SK-N-SH (cell line): ENCODE measurements at regions not wholly inside any gene's neighbourhood (a gene's known extent, or its start where the extent isn't known, plus 50 kb on each side); places are given as distances from the start of the nearest gene placed in this dataset.
"Not testable (repeated sequence)": the region's sequence is repeated elsewhere in the genome, so short reads cannot be mapped to it uniquely, and the experiment has no call there.

Experiments used
- CTCF ChIA-PET: fragments of 300-600, 350-600 bp; formaldehyde crosslinking; extraction: SDS; loops from one replicate; lab custom pipeline; 2021; lab: Yijun Ruan, JAX
- POLR2A ChIA-PET: fragments of 350-600 bp; sonication (Branson Sonifier 250); formaldehyde crosslinking; extraction: SDS; loops from one replicate; lab custom pipeline; 2020; ENCODE audit warnings: antibody characterized with exemption, inconsistent platforms; lab: Yijun Ruan, JAX
- DNase-seq: peaks from one replicate; pipeline ENCODE4 v3.0.0; 2012
- H2AFZ ChIP-seq: fragments of 200-600 bp; sonication (generic); 2 replicates; pipeline ENCODE4 v1.8.1; 2016; ENCODE audit warnings: antibody characterized with exemption, mild to moderate bottlenecking, low read depth
- H3F3A ChIP-seq: fragments of 200-600 bp; sonication (generic); replicated peaks from 2 replicates; pipeline ENCODE3; 2016; ENCODE audit warnings: antibody characterized with exemption, mild to moderate bottlenecking; ENCODE audit not compliant: insufficient read depth
- H3K27ac ChIP-seq, 2 experiments: fragments of 200-500 bp in 1 of 2; fragments of 200-600 bp in 1 of 2; sonication (Bioruptor generic) in 1 of 2; sonication (generic), shearing (Covaris generic) in 1 of 2; 2 replicates each; pipeline versions ENCODE4 v1.5.1 to v1.6.1; 2014 to 2016; ENCODE audit warnings: low read depth in 2 of 2, inconsistent platforms in 1 of 2, low read length in 1 of 2, mild to moderate bottlenecking in 1 of 2, mixed read lengths in 1 of 2
- H3K27me3 ChIP-seq: fragments of 200-600 bp; sonication (generic), shearing (Covaris generic); 2 replicates; pipeline ENCODE4 v1.6.1; 2016; ENCODE audit warnings: mixed run types; ENCODE audit not compliant: insufficient read depth
- H3K36me3 ChIP-seq, 2 experiments: fragments of 200-500 bp in 1 of 2; fragments of 200-600 bp in 1 of 2; sonication (Bioruptor generic) in 1 of 2; sonication (generic) in 1 of 2; replicated peaks in 1 of 2; 2 replicates each; pipeline versions ENCODE3 to v1.5.1; 2014 to 2016; ENCODE audit warnings: low read length in 1 of 2, mild to moderate bottlenecking in 1 of 2; ENCODE audit not compliant: insufficient read depth in 2 of 2, control insufficient read depth in 1 of 2
- H3K4me1 ChIP-seq, 2 experiments: fragments of 200-500 bp in 1 of 2; fragments of 200-600 bp in 1 of 2; sonication (Bioruptor generic) in 1 of 2; sonication (generic), shearing (Covaris generic) in 1 of 2; 2 replicates each; pipeline versions ENCODE4 v1.5.1 to v1.6.1; 2014 to 2016; ENCODE audit warnings: low read depth in 1 of 2, low read length in 1 of 2, mixed run types in 1 of 2; ENCODE audit not compliant: insufficient read depth in 2 of 2, control insufficient read depth in 1 of 2
- H3K4me2 ChIP-seq: fragments of 200-600 bp; sonication (generic), shearing (Covaris generic); 2 replicates; pipeline ENCODE4 v1.6.1; 2017; ENCODE audit warnings: mixed run types
- H3K4me3 ChIP-seq, 2 experiments: fragments of 200-500 bp in 1 of 2; fragments of 200-600 bp in 1 of 2; sonication (Bioruptor generic) in 1 of 2; sonication (generic), shearing (Covaris generic) in 1 of 2; 2 replicates each; pipeline versions ENCODE4 v1.5.1 to v1.8.1; 2014 to 2016; ENCODE audit warnings: low read depth in 2 of 2, inconsistent platforms in 1 of 2, low read length in 1 of 2, mild to moderate bottlenecking in 1 of 2, mixed read lengths in 1 of 2, moderate library complexity in 1 of 2
- H3K79me2 ChIP-seq: fragments of 200-600 bp; sonication (generic); 2 replicates; pipeline ENCODE4 v1.8.1; 2017; ENCODE audit warnings: mild to moderate bottlenecking; ENCODE audit not compliant: insufficient read depth
- H3K9ac ChIP-seq: fragments of 200-600 bp; sonication (generic); 2 replicates; pipeline ENCODE4 v1.6.1; 2017; ENCODE audit warnings: mixed run types
- H3K9me2 ChIP-seq: fragments of 200-600 bp; sonication (generic); 2 replicates; pipeline ENCODE4 v1.6.1; 2017; ENCODE audit warnings: mixed run types
- H3K9me3 ChIP-seq: fragments of 200-600 bp; sonication (generic); 2 replicates; pipeline ENCODE4 v1.6.1; 2017; ENCODE audit warnings: mixed run types, mild to moderate bottlenecking, moderate library complexity
- H4K20me1 ChIP-seq: fragments of 200-600 bp; sonication (generic); 2 replicates; pipeline ENCODE4 v1.6.1; 2017; ENCODE audit warnings: mild to moderate bottlenecking, mixed run types; ENCODE audit not compliant: insufficient read depth
- CHD2 ChIP-seq: fragments of 150-350 bp; IDR thresholded peaks from 2 replicates; pipeline ENCODE4 v1.6.1; 2018; ENCODE audit warnings: low read length; ENCODE audit not compliant: partially characterized antibody
- ELF1 ChIP-seq: IDR thresholded peaks from 2 replicates; pipeline ENCODE4 v1.4.0; 2012
- EZH2phosphoT487 ChIP-seq: fragments of 200-600 bp; sonication (generic); IDR thresholded peaks from 2 replicates; pipeline ENCODE4 v1.6.1; 2017; ENCODE audit warnings: low read depth, mixed run types, mild to moderate bottlenecking, antibody characterized with exemption, moderate library complexity, borderline replicate concordance
- FOSL2 ChIP-seq: IDR thresholded peaks from 2 replicates; pipeline ENCODE4 v1.4.0; 2012; ENCODE audit warnings: low read depth, mild to moderate bottlenecking, moderate library complexity, borderline replicate concordance
- FOXM1 ChIP-seq: IDR thresholded peaks from 2 replicates; pipeline ENCODE4 v1.4.0; 2012; ENCODE audit warnings: low read depth, mild to moderate bottlenecking
- GABPA ChIP-seq: IDR thresholded peaks from 2 replicates; pipeline ENCODE4 v1.4.0; 2012; ENCODE audit warnings: low read depth, mild to moderate bottlenecking
- GATA2 ChIP-seq: sonication (generic); formaldehyde crosslinking; IDR thresholded peaks from 2 replicates; pipeline ENCODE4 v1.5.0; 2020; ENCODE audit warnings: mild to moderate bottlenecking, missing genetic modification reagents
- NRF1 ChIP-seq: IDR thresholded peaks from 2 replicates; pipeline ENCODE4 v1.6.1; 2012; ENCODE audit warnings: low read depth, mild to moderate bottlenecking, low read length
- POLR2AphosphoS5 ChIP-seq: IDR thresholded peaks from 2 replicates; pipeline ENCODE4 v1.6.1; 2012; ENCODE audit warnings: low read depth, low read length
- RAD21 ChIP-seq: IDR thresholded peaks from 2 replicates; pipeline ENCODE4 v1.6.1; 2012; ENCODE audit warnings: mild to moderate bottlenecking, low read length
- RCOR1 ChIP-seq: fragments of 150-350 bp; IDR thresholded peaks from 2 replicates; pipeline ENCODE4 v1.6.1; 2017; ENCODE audit warnings: antibody characterized with exemption, low read length
- RXRA ChIP-seq: IDR thresholded peaks from 2 replicates; pipeline ENCODE4 v1.4.0; 2012; ENCODE audit warnings: low read depth, mild to moderate bottlenecking, borderline replicate concordance
- TAF1 ChIP-seq: IDR thresholded peaks from 2 replicates; pipeline ENCODE4 v1.6.1; 2012; ENCODE audit warnings: low read depth, mild to moderate bottlenecking, low read length, moderate library complexity, borderline replicate concordance
- TEAD4 ChIP-seq: IDR thresholded peaks from 2 replicates; pipeline ENCODE4 v1.4.0; 2012; ENCODE audit warnings: mild to moderate bottlenecking, borderline replicate concordance; ENCODE audit not compliant: insufficient read depth
- WGBS: methylation state at CpG from one replicate; pipeline ENCODE4 v1.1.6; 2017; ENCODE audit warnings: low lambda C conversion rate; 5-methylcytosine and 5-hydroxymethylcytosine counted together
- TF ChIP-seq, protein P1 (sequence below): IDR thresholded peaks from 2 replicates; pipeline ENCODE4 v1.4.0; 2012; ENCODE audit warnings: low read depth, borderline replicate concordance

DNA sequence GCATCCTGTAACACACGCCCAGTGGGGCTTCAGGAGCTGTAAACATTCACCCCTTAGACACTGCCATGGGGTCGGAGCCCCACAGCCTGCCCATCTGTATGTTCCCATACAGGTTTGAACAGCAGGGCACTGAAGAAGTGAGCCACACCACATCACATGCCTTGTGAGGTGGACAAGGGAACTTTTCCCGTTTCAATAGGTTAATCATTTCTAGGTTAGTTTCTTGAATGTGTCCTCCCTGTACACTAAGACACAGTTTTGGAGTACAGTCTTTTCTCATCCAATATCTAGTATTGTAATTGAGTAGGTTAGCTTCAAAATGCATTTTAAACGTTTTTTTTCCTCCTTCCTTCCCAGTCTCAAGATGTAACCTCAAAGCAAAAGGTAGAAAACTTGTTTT lies 700.2 kb upstream of the PCDH20 start:
- no peak for DNase-seq
- H3K4me2 ChIP-seq, result no peak overlapping the region
- H3F3A ChIP-seq, result no peaks in the 10 kb centered on the region

GRCh38 chr13:62113179-62113578 lies 697.5 kb upstream of the PCDH20 start:
- POLR2A ChIA-PET, result no interaction called here
- H3K27me3 ChIP-seq, result no peaks in the 10 kb centered on the region

More for the DNA sequence above, 700.2 kb upstream of the PCDH20 start:
- Histone ChIP-seq H4K20me1 (no peaks in the 10 kb centered on the region), H3K9me2 (no peaks in the 10 kb centered on the region), H3K4me3 (no peak overlapping the region), H3K27me3 (no peaks in the 10 kb centered on the region), H2AFZ (no peak overlapping the region), H3K9ac (no peak overlapping the region), H3K9me3 (no peaks in the 10 kb centered on the region), H3K79me2 (no peaks in the 10 kb centered on the region), H3K27ac (no peak overlapping the region), H3K4me1 (no peaks in the 10 kb centered on the region; a peak in 1 of 4 replicates)
- CTCF ChIA-PET, result no interaction called here
- 20% methylated on average over 4 of the region's 4 CpGs for WGBS
- TF ChIP-seq GABPA (no peak), RAD21 (no peak), TEAD4 (no peak), TAF1 (no peak), FOSL2 (no peak), FOXM1 (no peak)
- TF ChIP-seq, all 33 proteins: peak for 0
- no peaks in the 10 kb centered on the region for H3K36me3 ChIP-seq
- POLR2A ChIA-PET, result no interaction called here

GRCh38 chr13:62110079-62110478 lies 694.4 kb upstream of the PCDH20 start:
- 0 out of 2 replicates have a peak, but pooled peaks cover 5% of the 10 kb centered on the region for H3K9me3 ChIP-seq
- H3K79me2 ChIP-seq, result no peaks in the 10 kb centered on the region
- no peak overlapping the region for H2AFZ ChIP-seq
- no peaks in the 10 kb centered on the region for H3K27me3 ChIP-seq
- no peak overlapping the region for H3K4me2 ChIP-seq
- no peaks in the 10 kb centered on the region for H4K20me1 ChIP-seq
- TF ChIP-seq RCOR1, result no peak
- no peak for TF ChIP-seq POLR2AphosphoS5
- TF ChIP-seq RAD21, result no peak
- no peak for TF ChIP-seq NRF1
- no peak for TF ChIP-seq RXRA
- TF ChIP-seq GATA2 (CRISPR knock-in tag), result no peak
- TF ChIP-seq EZH2phosphoT487, result no peak
- TF ChIP-seq, protein P1, sequence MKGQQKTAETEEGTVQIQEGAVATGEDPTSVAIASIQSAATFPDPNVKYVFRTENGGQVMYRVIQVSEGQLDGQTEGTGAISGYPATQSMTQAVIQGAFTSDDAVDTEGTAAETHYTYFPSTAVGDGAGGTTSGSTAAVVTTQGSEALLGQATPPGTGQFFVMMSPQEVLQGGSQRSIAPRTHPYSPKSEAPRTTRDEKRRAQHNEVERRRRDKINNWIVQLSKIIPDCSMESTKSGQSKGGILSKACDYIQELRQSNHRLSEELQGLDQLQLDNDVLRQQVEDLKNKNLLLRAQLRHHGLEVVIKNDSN, result no peak
- no peak for TF ChIP-seq CHD2
- no peaks in the 10 kb centered on the region for H3F3A ChIP-seq
- H3K4me1 ChIP-seq, result no peaks in the 10 kb centered on the region
- CTCF ChIA-PET, result no interaction called here
- no peak overlapping the region for H3K9ac ChIP-seq
- no peak for DNase-seq
- H3K27ac ChIP-seq, result no peak overlapping the region
- no peaks in the 10 kb centered on the region for H3K9me2 ChIP-seq
- H3K4me3 ChIP-seq, result no peak overlapping the region
- WGBS, result 61% methylated on average over 4 of the region's 4 CpGs
- no peaks in the 10 kb centered on the region for H3K36me3 ChIP-seq
- POLR2A ChIA-PET, result no interaction called here

More at GRCh38 chr13:62113179-62113578, 697.5 kb upstream of the PCDH20 start:
- H3K27ac ChIP-seq, result no peak overlapping the region
- no peaks in the 10 kb centered on the region for H3K4me1 ChIP-seq
- H3K79me2 ChIP-seq, result no peaks in the 10 kb centered on the region
- H3K9ac ChIP-seq, result no peak overlapping the region
- CTCF ChIA-PET, result interaction anchor here (0.5 kb wide), 1 partner anchor 61 kb away, joined by 3 read pairs; no protein-coding TSS in a partner anchor
- H2AFZ ChIP-seq, result no peak overlapping the region
- WGBS, result 55% methylated on average over 3 of the region's 3 CpGs
- 0 out of 2 replicates have a peak, but pooled peaks cover 1% of the 10 kb centered on the region for H3K9me3 ChIP-seq
- DNase-seq, result no peak
- H3K4me3 ChIP-seq, result no peak overlapping the region
- no peaks in the 10 kb centered on the region for H3K36me3 ChIP-seq
- no peak overlapping the region for H3K4me2 ChIP-seq
- no peaks in the 10 kb centered on the region for H3F3A ChIP-seq
- no peak for TF ChIP-seq ELF1
- no peaks in the 10 kb centered on the region for H4K20me1 ChIP-seq
- no peaks in the 10 kb centered on the region for H3K9me2 ChIP-seq

- DNase-seq, H3K9me2 ChIP-seq, CTCF ChIA-PET, H3K9me3 ChIP-seq, H3K79me2 ChIP-seq, H2AFZ ChIP-seq, H3K36me3 ChIP-seq, H3K4me2 ChIP-seq, H3K9ac ChIP-seq, H4K20me1 ChIP-seq, H3F3A ChIP-seq, H3K27ac ChIP-seq, H3K4me3 ChIP-seq, H3K27me3 ChIP-seq, H3K4me1 ChIP-seq: not testable (repeated sequence)
- POLR2A ChIA-PET, result interaction anchor here (0.6 kb wide), 1 partner anchor 959 kb away, joined by 3 read pairs; no protein-coding TSS in a partner anchor
- 48% methylated on average over 2 of the region's 7 CpGs for WGBS
Observed at GRCh38 chr13:62104136-62104535, 688.5 kb upstream of the PCDH20 start.
